HG03354 (cell line): ENCODE measurements at regions not wholly inside any gene's neighbourhood (a gene's known extent, or its start where the extent isn't known, plus 50 kb on each side); places are given as distances from the start of the nearest gene placed in this dataset.
"Not testable (repeated sequence)": the region's sequence is repeated elsewhere in the genome, so short reads cannot be mapped to it uniquely, and the experiment has no call there.

ENCODE experiments used
- ATAC-seq: cut with Tn5 transposase; IDR thresholded peaks from one replicate; pipeline ENCODE4 v1.9.1; 2021; ENCODE audit warnings: mild to moderate bottlenecking; ENCODE audit not compliant: unreplicated experiment, poor library complexity, severe bottlenecking

GRCh38 chr7:3158341-3158760 lies 114.7 kb upstream of the CARD11 start:
- no peak for ATAC-seq

- ATAC-seq: no peak
Observed at GRCh38 chr7:3159039-3159438, 115.4 kb upstream of the CARD11 start.

GRCh38 chr7:3159445-3159844 lies 115.8 kb upstream of the CARD11 start:
- no peak for ATAC-seq

DNA sequence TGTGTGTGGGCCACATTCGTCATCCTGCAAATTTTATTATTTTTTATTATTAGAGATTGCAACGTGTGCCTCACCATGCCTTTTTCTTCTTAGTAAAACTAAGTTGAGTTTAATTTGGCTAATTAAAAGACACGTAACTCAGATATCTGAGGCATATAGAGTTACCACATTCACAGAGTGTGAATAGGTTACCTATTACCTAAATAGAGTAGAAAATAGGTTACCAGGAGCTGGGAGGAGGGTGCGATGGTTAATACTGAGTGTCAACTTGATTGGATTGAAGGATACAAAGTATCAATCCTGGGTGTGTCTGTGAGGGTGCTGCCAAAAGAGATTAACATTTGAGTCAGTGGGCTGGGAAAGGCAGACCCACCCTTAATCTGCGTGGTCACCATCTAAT lies 116.3 kb upstream of the CARD11 start:
- ATAC-seq: not testable (repeated sequence)

- no peak for ATAC-seq
Observed at GRCh38 chr7:3162289-3162688, 118.6 kb upstream of the CARD11 start.

DNA sequence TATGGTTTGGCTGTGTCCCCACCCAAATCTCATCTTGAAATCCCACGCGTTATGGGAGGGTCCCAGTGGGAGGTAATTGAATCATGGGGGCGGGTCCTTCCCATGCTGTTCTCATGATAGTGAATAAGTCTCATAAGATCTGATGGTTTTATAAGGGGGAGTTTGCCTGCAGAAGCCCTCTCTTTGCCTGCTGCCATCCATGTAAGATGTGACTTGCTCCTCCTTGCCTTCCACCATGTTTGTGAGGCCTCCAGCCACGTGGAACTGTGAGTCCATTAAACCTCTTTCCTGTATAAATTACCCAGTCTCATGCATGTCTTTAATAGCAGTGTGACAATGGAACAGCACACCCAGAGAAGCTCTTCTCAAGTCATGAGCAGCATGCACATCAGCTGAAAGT lies 119.1 kb upstream of the CARD11 start:
- not testable (repeated sequence) for ATAC-seq

- no peak for ATAC-seq
Observed at GRCh38 chr7:3164380-3164792, 120.7 kb upstream of the CARD11 start.

DNA sequence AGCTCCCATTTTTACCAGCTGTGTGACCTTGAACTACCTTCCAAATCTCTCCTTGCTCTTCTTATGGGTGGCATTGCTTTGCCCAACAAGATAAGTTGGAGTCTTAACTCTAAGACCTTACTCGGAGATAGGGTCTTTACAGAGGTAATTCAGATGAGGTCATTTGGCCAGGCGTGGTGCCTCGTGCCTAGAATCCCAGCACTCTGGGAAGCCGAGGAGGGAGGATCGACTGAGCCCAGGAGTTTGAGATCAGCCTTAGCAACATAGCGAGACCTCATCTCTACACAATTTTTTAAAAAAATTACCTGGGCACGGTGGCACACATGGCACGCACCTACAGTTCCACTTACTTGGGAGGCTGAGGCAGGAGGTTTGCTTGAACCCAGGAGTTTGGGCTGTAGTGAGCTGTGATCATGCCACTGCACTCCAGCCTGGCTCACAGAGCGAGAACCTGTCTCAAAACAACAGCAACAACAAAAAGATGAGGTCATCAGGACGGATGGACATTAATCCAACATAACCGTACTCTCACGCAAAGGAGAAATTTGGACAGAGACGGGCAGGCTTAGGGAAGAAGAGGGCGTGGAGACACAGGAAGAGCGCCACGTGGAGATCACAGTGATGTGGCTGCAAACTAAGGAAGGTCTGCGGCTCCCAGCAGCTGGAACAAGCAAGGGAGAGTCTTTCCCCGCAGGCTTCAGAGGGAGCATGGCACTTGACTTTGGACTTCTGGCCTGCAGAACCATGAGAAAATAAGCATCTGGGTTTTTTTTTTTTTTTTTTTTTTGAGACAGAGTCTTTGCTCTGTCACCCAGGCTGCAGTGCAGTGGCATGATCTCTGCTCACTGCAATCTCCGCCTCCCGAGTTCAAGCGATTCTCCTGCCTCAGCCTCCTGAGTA lies 122.3 kb upstream of the CARD11 start:
- ATAC-seq: no peak

DNA sequence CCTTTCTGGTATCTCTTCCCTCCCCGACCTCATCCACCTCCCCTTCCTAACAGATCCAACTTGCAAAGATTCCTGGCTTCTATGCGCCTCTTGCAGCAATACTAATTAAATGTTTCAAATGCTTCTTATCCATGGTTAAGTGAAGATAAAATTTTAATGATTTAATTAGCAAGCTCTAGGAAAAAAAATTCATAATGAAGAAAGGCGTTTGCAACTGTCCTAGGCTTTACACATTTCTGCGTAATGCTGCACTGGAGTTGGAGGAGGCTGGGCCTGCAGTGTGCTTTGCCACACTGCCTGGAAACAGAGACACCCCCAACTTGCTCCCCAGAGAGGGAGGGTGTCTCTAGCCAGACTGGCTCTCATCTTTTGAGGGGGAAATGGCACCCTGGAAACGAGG lies 123.9 kb upstream of the CARD11 start:
- ATAC-seq: no peak

DNA sequence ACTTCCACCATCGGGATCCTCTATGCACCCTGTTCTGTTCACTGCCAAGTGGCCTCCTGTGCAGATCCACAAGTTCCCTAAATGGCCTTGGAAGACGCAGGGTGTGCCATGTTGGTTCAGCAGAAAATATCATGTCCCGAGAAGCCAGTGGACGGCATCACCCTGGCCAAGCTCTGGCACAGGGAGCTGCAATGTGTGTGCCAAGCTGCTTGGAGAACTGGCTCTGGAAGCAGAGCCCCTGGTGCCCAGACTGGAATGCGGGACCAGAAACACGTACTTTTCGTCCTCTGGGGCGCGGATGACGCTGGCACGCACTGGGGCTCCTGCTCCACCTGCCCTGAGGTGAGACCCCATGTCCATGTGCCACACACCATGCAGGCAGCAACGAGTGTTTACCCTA lies 124.7 kb upstream of the CARD11 start:
- no peak for ATAC-seq

- ATAC-seq: no peak
Observed at GRCh38 chr7:3168869-3169268, 125.2 kb upstream of the CARD11 start.

- ATAC-seq: no peak
Observed at GRCh38 chr7:3172768-3173280, 128.2 kb upstream of the SDK1 start.

DNA sequence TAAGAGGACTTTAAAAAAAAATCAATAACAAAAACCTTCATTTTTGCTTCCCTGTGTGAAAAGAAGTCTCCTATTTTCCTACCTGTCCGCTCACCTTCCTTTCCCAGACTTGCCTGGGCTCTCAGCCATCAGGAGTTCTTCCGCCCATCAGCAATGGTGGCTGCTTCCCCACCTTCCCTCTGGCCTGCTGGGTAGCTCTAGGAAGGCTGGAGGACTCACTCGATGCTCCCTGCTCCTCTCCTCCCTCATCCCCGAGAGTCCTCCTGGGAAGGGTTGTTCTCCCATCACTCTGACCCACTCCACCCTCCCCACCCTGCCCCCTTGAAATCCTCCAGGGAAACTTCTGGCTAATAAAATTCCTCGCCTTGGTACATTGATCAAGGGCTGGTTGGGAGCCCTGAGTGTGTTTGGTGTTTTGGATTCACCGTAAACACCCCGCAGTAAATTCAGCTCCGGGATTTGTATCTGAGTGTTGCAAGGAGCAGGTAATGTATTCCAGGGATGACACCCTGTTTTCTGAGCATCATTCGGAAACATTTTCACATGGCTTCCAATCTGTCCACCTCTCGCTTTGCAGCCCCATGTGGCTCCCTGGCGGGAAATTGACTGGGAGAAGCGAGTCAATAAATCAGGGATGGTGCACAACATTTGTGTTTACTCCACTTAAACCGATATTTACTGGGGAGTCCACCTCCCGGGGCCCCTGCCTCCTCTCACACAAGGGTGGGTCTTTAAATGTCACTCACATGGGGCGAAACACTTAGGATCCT lies 126.4 kb upstream of the SDK1 start:
- no peak for ATAC-seq

- no peak for ATAC-seq
Observed at GRCh38 chr7:3175285-3175902, 125.7 kb upstream of the SDK1 start.

DNA sequence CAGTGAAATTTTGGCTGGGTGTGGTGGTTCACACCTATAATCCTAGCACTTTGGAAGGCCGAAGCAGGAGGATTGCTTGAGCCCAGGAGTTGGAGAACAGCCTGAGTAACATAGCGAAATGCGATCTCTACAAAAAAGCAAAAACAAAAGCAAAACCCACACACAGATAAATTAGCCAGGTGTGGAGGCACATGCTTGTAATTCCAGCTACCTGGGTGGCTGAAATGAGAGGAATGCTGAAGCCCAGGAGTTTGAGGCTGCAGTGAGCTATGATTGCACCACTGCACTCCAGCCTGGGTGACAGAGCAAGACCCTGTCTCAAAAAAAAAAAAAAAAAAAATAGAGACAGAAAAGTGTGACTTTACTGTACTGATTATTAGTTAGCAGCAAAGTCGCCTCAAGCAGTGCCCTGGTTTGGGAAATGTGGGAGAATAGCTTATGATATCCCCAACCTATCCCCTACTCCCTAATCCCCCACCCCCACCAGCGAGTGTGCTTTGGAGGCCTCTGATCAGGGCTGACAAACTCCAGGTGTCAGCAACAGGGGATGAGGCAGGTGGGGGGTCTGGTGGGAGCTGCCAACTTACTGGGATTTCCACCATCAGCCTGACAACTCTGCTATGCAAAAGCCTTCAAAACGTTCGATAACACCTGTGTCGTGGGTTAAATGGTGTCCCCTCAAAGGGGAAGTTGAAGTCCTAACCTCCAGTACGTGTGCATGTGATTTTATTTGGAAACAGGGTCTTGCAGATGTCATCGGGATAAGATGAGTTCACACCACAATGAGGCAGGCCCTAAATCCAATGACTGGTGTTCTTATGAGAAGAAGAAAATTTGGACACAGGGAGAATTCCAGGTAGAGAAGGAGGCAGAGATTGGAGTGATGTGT lies 124.7 kb upstream of the SDK1 start:
- ATAC-seq: no peak

- ATAC-seq: no peak
Observed at GRCh38 chr7:3177271-3177670, 123.8 kb upstream of the SDK1 start.

GRCh38 chr7:3179456-3179855 lies 121.6 kb upstream of the SDK1 start:
- ATAC-seq: no peak

- ATAC-seq: no peak
Observed at GRCh38 chr7:3180604-3181003, 120.4 kb upstream of the SDK1 start.

GRCh38 chr7:3182055-3182454 lies 119.0 kb upstream of the SDK1 start:
- not testable (repeated sequence) for ATAC-seq
